SIG-M5 treated with dmso at 0.1 percent for 504 hours (cell line): ENCODE measurements at regions not wholly inside any gene's neighbourhood (a gene's known extent, or its start where the extent isn't known, plus 50 kb on each side); places are given as distances from the start of the nearest gene placed in this dataset.
"Not testable (repeated sequence)": the region's sequence is repeated elsewhere in the genome, so short reads cannot be mapped to it uniquely, and the experiment has no call there.

ENCODE experiments used
- DNase-seq: peaks from one replicate; lab custom pipeline; 2025; ENCODE audit not compliant: unreplicated experiment; lab: John Stamatoyannopoulos, UW

DNA sequence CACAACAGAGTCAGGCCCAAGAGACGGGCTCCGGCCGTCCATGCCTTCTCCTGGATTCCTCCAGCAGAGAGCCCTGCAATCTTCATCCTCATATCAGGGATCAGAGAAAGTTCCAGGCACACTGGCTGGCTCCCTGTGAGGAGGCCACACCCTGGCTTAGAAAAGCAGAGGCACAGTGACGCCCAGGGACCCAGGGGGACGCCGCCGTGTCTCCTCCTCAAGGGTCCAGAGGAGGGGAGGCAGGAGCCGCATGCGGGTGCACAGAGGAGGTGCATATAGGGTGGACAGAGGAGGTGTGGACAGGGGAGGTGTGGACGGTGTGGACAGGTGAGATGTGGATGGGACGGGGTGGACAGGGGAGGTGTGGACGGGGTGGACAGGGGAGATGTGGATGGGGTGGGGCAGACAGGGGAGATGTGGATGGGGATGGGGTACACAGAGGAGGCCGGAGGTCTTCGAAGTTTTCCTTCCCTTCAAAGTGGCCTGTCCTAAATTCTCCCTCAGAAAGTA, 1521.9 kb downstream of the BRD1 start:
- DNase-seq, result no peak

DNA sequence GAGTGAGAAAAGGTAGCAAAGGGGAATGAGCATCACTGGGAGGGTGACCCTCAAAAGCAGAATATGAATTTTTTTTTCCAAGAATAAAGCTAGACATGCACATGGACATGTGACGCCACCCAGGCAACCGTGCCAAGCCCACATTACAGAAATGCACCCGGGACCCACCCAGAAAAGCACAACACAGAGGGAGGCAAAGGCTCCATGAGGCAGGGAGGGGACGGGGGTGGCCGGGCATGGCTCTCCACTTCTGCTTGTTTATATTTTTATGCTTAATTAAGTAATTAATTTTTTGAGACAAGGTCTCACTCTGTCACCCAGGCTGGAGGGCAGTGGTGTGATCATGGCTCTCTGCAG, 1524.3 kb downstream of the BRD1 start:
- DNase-seq, result no peak

DNA sequence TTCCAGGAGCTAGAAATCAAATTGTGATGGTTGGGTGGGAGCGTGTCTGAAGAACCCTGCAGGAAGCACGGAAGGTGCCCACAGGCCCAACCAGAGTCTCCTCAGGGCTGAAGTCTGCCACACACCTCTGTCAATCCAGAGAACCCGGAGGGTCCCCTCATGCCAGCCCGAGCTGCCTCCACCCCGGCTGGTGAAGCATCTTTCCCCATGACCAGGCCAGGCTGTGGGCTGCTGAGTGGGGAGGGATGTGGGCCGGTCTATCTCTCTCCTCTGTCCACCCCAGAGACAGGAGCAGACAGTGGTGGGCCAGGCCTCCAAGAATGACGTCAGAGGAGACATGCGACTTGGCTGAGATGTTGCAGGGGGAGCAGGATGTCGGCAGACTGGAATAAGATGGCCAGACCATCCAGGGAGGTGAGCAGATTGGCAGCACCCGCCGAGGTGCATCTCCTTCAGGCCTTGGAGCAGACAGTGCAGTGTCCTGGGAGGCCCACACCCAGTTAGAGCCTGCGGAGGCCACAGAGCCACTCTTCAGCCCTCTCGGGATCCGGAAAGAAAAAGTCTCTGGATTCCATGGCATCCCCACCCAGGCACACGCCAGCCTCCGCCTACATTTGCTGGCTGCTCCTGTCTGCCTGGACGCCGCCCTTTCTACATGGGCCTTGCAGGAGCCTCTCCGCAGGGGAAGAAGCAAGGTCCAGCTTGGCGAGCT, 1524.9 kb downstream of the BRD1 start:
- no peak for DNase-seq

DNA sequence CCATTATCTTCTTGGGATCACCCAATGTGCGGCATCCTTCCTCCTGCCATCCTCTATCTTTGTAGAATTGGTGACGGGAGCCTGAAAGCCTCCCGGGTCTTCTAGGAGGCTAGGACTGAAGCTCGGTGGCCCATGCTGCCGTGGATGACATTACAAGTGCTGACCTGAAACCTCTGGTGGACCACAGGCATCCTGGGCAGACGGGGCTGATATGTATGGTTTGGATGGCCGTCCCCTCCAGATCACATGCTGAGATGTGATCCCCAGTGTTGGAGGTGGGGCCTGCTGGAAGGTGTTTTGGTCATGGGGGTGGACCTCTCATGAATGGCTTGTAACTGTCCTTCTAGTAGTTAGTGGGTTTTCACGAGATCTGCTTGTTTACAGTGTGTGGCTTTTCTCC, 1525.8 kb downstream of the BRD1 start:
- DNase-seq, result no peak

DNA sequence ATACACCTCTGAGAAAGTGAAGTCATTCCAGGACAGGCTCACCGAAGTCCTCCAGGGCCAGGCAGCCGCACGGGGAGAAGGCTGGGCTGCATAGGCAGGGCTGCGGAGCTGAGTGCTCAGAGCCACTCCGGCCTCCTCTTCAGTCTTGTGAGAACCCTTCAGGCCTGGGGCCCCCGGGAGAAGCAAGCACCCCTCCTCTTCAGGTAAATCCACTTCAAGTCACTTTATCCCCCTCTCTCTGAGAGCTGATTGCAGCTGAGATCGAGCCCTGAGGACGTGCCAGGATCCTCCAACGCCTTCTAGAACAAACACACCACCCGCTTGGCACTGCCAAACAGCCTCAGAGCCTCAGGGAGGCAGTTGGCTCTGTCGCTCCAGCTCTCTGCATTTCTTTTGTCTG, 1526.3 kb downstream of the BRD1 start:
- DNase-seq, result no peak

DNA sequence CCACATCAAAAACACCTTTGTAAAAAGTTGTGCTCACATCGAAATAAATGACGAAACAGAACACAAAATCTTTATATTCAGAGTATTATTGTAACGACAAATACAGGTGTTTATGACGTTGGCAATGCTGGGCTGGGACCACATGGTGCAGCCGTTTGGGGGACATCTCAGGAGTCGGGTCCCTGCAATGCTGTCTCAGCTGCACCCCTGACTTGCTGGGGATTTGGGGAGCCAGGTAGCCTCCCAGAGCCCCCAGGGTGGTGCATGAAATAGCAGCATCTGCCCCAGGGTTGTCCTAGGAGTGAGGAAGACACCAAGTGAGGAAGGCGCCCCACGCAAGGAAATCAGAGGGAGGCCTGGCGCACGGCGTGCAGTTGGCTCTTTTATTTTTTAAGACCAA, 1526.8 kb downstream of the BRD1 start:
- no peak for DNase-seq

DNA sequence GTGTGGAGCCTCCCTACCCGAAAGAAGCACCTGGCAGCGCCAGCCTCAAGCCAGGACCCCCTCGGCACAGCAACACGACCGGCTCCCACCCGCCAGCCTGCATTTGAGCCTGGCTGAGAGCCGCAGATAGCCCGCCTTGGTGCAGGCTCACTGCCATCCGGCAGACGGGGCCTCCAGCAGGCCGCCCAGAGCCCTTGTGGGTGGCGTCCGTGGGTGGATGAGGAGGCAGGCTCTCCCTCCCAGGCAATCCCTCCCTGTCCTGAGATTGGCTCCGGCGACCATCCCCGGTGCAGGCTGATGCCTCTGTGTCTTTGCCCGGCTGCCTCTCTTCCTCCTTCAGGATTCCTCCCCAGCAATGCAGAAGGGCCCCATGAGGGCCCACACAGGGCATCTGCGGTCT, 1527.9 kb downstream of the BRD1 start:
- DNase-seq, result no peak

DNA sequence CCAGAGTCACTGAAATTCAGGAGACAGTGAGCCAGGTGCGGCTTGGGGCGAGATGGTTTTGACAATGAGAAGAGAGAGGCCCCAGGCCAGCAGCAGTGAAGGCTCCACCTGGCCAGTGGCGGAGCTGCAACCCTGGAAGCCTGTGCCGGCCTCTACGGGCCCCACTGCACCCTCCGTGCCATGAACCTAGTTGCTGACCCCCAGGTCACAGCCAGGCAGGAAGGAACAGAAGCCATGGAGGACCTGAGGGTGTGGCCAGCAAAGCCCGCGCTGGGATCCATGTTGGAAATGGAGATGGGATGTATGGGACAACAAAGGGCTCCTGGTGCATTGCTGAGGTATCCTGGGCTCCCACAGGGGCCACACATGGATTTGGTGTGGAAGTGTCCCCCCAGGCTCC, 1528.5 kb downstream of the BRD1 start:
- no peak for DNase-seq

DNA sequence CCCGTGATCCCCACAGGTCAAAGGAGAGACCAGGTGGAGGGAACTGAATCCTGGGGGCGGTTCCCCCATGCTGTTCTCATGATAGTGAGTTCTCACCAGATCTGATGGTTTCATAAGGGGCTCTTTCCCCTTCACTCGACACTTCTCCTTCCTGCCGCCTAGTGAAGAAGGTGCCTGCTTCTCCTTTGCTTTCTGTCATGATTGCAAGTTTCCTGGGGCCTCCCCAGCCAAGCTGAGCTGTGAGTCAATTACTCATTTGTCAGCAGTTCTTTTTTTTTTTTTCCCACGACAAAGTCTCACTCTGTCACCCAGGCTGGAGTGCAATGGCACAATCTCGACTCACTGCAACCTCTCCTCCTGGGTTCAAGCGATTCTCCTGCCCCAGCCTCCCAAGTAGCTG, 1530.4 kb downstream of the BRD1 start:
- no peak for DNase-seq

DNA sequence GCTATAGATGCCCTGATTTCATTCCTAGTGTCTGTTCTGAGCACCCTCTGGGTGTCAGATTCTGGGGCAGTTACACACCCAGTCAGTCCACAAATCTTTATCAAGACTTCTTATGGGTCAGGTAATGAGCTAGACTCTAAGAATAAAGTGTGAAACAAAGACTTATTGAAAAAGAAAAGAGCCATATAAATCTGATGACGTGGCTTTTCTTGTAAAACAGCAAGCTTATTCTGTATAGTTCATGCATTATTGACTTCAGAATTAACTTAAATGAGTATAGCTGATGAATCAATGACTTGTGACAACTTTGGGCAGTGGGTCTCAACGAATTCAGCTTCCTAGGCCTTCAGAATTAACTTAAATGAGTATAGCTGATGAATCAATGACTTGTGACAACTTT, 1527.5 kb downstream of the TBC1D22A start:
- DNase-seq, result not testable (repeated sequence)

DNA sequence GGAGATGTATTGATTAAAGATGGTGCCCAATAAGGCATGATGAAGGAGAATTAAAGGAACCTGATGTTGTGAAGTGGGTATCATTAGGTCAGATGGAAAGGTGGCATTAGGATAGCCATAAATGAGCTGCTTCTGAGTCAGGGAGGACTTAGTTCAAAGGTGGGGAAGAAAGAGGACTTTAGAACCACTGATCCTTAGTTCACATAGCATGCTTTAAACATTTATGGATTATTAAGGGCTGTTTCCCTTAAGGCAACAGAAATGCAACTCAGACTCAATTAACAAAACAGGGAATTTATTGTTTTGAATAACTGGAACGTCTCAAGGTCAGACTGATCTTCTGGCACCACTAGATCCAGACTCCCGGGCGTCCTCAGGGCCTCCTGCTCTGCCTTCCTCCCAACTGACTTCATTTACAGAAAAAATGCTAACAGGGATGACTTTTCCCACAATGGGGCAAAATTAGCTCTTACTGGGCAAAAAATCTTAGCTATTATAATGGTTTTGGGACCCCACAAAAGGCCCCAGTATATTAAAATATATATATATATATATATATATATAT, 1526.0 kb downstream of the TBC1D22A start:
- DNase-seq, result no peak

DNA sequence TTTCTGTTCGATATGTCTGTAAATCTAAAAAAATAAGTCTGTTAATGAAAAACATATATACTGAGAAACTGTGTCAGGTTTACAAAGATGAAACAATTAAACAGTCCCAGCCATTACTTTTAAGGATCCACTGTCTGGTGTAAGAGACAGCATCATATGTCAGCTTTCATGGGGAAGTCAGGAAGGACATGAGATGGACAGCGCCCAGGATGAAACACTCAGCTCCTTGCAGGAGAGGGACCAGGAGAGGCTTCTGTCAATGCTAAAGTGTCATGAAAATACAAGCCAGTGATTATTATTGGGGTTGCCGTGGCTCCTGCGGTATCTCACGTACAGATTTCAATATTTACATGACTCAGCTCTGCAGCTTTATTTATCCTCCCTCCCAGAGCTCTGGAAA, 1524.6 kb downstream of the TBC1D22A start:
- no peak for DNase-seq

DNA sequence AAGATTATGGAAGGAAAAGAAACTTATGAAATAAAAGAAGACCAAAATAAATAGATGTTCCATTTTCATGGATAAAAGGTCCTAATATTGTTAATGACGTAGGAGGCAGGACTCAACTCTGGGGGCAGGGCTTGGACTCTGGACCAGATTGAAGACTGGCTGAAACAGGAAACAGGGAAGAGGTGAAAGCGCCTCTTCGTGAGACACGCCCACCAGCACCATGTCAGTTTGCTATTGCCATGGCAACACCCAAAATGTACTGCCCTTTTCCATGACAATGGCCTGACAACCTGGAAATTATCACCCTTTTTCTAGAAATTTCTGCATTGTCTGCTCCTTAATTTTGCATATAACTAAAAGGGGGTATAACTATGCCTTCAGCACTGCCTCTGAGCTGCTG, 1522.2 kb downstream of the TBC1D22A start:
- no peak for DNase-seq

DNA sequence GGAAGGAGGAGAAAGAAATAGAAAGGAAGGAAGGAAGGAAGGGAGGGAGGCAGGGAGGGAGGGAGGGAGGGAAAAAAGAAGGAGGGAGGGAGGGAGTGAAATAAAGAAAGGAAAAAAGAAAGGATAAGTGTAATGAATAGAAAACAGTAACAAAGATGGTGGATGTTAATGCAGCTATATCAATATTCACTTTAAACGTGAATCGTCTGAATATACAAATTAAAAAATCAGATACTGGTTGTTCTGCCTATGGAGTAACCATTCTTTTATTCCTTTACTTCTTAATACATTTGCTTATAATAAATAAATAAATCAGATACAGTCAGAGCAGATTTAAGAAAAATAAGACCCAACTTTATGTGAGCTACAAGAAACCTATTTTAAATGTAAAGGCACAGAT, 1520.4 kb downstream of the TBC1D22A start:
- DNase-seq, result no peak

DNA sequence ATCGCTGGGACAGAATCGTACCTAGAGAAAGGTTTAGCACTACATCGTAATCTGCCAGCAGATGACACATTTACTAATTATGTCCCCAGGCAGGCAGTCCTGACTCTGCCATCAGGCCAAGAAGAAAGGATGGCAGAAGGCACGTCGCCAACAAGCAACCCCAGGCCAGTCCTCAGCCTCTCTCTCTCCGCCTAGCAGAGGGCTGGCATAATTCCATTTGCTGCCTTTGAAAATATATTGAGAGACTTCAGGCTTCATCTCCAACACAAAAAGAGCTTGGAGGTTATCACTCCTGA, 1517.0 kb downstream of the TBC1D22A start:
- DNase-seq, result no peak

DNA sequence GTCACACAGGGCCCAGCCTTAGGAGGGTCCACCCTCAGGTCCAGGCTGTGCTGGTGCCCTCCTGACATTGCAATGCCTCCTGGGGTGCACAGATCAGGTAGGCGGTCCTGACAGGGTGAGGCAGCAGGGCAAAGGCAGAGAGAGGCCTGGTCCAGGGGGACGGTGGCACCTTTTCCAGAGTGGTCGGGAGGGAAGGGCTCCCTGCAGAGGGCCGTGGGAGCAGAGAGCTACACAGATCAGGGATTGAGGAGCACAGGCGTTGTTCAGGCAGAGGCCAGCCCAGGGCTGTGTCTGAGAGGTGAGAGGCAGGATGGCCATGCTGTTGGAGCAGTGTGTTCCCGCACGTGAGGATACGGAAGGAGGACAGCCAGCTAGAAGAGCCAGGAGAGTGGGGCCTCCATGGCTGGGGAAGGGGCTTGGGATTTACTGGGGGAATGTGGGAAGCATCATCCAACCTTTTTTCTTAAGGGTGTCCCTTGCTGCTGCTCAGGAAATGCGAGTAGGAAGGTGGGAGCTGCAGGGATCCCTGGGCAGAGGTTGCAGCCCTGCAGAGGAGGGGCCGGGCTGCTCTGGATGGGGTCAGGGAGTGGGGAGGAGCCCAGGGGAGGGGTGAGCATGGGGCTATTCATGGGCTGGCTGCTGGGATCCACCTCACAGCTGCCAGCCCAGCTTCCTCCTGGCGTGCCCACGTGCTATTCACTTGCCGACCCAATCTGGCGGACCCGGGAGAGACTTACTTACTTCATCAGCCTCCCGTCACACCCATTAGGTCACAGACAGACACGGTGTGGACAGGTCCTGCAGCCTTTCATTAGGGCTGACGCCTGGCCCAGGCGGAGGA, 1516.4 kb downstream of the TBC1D22A start:
- DNase-seq, result no peak

DNA sequence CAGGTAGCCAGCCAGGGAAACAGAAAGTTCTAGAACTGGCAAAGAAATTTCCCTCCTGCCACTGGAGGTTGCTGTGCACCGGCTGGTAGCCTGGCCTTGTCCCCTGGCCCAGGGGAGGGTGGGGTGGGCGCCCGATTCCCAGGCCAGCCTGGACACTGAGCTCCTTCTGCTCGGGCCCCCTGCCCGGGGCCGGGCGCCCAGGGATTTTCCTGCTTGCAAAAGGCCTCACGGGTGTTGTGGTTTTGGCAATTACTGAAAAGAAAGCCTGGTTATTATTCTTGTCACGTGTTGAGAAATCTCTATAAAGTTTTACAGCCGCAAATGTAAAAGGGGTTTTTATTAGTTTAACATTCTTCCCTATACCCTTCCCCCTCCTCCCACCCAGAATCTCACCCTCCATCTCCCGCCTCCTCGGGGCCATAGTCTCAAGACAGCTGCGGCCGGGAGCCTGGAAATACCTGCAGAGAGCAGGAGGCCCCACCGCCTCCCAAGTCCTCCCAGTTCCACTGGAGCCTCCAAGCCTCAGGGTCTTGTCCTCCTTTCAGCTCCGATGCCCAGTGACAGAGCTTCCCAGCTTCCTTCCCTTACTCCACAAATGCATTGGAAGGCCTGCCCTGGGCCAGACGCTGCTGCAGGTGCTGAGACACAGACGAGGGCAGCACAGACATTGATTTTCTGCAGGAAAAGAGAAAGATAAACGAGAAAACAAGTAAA, 1515.6 kb downstream of the TBC1D22A start:
- DNase-seq, result no peak

DNA sequence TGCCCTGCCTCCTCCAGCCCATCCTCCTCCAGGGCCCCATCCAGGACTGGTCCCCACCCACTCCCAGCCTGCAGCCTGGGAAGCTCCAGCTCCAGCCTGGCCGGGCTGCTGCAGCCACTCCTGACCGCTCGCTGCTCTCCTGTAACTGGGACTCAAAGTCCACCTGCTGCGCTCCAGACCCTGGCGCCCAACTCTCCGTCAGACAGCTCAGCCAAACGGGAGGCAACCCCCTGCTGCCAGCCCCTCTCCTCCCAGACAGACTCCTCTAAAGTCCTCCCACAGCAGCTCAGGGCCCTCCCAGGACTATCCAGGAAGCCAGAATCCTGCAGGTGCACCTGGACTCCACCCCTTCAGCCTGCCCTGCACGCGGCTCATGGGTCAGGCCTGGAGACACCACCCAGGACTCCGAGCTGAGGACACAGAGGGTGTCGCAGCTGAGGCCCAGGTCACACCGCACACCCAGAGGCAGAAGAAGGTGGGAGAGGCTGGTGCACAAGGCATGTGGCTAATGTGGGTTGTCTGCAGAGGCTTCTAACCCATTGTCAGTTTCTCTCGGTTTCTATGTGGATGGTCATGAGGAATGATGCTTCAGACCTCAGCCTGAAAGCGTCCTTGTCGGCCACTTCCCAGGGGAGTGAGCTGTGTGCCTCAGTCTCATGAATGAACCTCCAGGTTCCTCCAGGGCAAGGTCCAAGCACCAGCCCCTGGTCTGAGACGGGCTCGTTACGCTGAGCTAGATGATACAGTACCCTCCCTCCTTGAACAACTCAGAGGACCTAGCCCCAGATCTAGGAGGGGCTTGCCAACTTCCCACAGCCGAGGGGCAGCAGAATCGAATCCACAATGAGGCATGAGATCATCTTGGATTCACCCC, 1514.8 kb downstream of the TBC1D22A start:
- DNase-seq, result no peak

DNA sequence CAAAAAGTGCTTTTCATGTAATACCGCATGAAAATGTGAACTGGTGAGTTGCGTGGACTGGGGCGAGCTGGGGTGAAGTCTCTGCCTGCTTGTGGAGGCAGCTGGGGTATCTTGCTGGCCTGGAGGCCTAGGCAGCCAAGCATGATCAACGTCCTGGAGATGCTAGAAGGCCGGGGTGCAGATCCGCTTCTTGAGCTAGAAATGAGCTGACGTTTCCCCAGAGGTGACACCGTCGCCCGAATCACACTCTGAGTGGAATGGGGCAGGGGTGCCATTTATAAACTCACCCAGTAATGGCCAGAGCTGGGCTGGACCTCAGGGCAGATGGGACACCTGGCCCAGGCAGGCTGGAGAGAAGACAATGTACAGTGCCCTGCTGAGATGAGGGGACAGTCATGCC, 1513.0 kb downstream of the TBC1D22A start:
- DNase-seq, result no peak

DNA sequence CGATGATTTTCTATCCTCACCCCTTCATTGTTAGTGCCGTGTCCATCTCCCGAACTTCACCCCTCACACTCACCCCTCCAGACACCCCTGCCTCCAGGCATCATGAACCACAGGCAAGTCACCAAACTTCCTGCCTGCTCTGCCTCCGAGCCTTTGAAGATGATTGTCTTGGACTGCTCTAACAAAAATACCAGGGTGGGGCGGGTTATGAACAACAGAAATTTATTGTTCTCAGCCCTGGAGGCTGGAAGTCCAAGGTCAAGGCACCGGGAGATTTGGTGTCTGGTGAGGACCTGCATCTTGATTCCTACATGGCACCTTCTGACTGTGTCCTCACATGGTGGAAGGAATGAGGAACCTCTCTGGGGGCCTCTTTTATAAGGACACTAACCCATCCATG, 1508.3 kb downstream of the TBC1D22A start:
- no peak for DNase-seq
